PC-3 (cell line): ENCODE measurements at regions not wholly inside any gene's neighbourhood (a gene's known extent, or its start where the extent isn't known, plus 50 kb on each side); places are given as distances from the start of the nearest gene placed in this dataset.

Experiments used
- CTCF ChIP-seq: fragments of 300-600 bp; sonication (generic); conservative IDR thresholded peaks from 2 replicates; pipeline ENCODE4 v1.5.1; 2017; ENCODE audit warnings: antibody characterized with exemption, low read depth, mild to moderate bottlenecking, low read length
- EZH2 ChIP-seq: fragments of 300-600 bp; sonication (generic); IDR thresholded peaks from one replicate; pipeline ENCODE4 v1.6.1; 2017; ENCODE audit warnings: antibody characterized with exemption, mild to moderate bottlenecking, low read length; ENCODE audit not compliant: unreplicated experiment

GRCh38 chr4:137693641-137694040, 161.3 kb upstream of the PCDH18 start:
- TF ChIP-seq EZH2, result no peak
- TF ChIP-seq CTCF, result no peak
